DLD1 (cell line): ENCODE measurements at regions not wholly inside any gene's neighbourhood (a gene's known extent, or its start where the extent isn't known, plus 50 kb on each side); places are given as distances from the start of the nearest gene placed in this dataset.
"Not testable (repeated sequence)": the region's sequence is repeated elsewhere in the genome, so short reads cannot be mapped to it uniquely, and the experiment has no call there.

Experiments
- in situ Hi-C: cut with HindIII; loops from 2 replicates; pipeline ENCODE4 v1.10.0; 2017; ENCODE audit warnings: low sequenced_read_pairs

DNA sequence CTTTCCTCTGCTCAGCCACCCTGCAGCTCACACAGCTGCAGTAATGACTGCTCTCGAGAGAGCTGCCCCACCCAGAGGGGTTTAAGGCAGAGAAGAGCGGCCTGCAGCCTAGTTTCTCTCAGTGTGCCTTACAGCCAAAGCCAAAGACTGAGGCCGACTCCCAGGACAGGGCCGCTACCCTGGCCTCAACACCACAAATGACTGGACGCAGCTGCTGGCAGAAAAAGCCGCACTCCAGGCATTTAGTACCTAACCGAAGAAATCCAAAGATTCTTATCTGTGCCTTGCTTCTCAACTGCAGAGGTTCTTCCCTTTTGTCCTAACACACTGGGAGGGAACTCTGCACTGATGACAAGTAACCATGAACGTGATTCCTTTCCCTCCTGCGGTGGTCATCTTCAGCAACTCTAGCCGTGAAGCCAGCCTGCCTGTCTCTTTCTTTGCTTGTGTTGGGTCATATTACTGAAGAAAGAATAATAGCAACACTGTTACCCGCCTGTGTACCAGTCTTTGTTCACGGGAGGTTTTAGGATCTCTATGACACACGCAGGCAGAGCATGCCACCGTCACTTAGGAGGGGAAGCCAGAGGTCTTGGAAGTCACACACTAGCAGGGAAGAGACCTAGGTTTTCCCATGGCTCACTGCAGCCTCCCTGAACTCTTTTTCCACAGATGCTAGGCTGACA is 202.7 kb downstream of the RHOU start:
- in situ Hi-C loops, result no loop called here

DNA sequence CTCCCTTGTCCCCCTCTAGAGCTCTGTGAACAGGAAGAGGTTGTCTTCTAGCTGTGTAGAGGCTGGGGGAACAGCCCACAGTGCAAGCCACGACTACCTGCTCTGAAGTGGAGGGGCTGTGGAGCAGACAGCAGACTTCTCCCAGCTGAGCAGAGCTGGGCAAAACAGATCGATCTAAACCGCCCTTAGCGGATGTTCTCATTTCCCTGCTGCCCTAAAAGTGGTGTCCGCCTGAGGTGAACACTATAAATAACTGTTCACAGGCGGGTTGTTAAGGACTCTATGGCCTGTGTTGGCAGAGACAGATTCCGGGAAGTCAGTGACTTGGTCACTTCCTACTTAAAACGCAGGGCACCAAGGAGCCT is 203.2 kb downstream of the RHOU start:
- in situ Hi-C loops, result no loop called here

DNA sequence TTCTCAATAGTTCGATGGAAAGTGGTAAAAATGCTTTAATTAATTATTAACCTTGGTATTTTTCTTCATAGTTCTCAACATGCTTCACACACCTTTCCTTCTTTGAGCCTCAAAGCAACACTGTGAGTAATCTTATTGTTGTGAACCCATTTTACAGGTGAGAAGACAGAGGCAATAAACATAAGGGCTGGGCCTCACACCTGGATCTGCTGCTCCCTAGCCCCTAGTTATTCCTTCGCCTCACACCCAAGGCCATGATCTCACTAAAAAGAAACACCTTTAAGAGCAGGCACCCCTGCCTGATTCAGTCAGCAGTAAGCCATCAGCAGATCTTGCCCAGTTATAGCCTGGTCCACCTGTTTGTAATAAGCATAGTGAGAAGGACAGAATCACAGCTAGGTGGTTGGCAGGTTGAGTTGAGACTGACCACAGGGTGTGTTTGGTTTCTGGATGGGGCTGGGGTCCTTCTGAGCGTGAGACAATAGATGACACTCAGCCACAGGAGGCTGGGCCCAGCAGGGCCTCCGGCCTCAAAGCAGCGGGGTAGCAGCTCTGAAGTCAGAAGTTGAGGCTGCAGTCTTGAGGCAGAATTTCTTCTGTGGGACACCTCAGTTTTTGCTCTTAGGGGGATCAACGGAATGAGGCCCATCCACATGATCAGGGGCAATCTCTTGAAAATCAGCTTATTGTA is 203.9 kb downstream of the RHOU start:
- in situ Hi-C loops, result no loop called here

DNA sequence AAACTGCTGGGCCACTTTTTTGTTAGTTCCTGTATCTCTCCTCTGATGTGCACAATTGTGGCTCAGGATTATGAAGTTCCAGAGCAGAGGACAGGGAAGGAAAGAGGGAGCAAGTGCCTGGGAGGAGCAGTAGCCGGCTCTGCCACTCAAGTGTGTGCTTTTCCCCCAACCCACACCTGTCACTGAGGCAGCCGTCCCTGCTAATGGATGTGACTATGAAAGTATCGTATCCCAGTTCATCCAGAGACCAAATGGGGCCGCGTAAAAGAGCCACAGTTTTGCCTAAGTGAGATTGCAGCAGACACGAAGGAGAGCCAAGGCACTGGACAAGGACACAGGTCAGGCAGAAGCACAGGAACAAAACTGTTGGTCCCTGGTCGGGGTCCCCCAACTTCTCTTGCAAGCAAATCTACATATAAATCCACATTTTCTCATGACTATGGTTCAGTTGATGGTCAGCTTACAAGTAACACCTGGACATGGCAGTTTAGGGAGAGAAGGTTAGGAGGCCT is 204.7 kb downstream of the RHOU start:
- in situ Hi-C loops, result no loop called here

DNA sequence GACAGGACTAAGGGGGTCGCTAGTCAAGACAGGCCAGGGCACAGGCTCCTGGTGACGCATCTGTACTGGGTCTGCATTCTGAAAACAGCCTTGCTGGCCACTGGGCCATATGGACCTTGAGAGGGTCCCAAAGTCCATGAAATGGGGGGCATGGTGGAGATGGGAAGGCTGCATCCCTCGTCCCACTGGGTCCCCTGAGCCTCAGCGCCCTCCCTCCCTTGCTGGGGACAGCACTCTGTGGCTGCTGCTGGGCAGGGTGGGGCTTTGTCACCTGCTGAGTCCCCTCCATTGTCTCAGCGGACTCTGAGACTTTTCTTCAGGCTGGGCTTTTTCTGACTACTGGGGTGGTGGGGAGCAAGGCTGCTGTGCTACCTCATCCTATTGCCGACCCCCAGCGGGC is 205.2 kb downstream of the RHOU start:
- in situ Hi-C loops, result no loop called here

DNA sequence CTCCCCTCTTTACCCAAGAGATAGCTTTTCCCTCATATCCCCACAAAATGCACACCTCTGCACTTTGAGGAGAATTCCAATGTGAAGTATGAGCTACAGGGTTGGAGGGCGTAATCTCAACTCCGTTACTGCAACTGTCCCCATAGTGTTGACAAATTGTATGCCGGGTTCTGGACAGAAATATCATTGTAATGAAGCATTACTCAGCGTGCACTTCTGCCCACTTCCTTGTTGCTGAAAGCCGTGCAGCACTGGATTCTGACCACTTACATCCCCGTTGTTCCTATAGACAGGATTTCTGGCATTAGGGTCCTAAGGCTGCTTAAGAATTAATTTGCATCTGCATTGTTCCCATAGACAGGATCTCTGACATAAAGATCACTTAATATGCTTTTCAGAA is 205.6 kb downstream of the RHOU start:
- in situ Hi-C loops, result no loop called here

DNA sequence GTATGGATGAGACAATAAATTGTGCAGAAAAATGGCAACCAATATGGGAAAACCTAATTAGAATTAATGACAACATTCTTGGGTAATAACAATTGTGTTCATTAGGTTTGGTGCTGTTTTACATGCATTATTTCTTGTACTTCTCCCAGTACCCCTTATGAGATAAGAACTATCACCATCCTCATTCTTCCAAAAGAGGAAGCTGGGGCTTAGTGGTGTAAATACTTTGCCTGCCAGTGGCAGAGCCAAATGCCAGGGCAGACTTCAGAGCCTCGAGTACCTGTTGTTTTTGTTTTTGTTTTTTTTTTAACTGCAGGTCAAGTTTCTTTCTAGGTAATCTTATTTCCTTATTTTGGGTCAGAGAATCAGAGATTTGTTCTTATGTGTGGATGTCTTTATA is 206.4 kb downstream of the RHOU start:
- in situ Hi-C loops, result no loop called here

DNA sequence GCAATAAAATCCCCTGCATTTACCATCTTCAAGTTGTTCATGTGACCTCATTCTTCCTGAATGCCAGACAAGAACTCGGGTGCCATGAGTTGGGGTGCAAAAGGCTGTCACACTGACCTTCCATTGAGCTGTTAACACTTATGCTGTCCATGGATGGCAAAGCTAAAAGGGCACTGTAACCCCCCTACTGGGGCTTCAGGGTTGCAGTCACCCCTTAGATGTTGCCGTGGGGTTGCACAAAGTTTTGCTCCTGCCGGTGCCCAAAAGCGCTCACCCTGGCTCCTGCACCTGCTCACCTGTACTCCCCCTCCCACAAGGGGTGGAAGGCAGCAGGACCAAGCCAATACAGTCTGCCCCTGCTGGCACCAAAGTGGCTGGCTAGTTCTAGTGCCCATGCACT is 208.2 kb downstream of the RHOU start:
- in situ Hi-C loops, result no loop called here

DNA sequence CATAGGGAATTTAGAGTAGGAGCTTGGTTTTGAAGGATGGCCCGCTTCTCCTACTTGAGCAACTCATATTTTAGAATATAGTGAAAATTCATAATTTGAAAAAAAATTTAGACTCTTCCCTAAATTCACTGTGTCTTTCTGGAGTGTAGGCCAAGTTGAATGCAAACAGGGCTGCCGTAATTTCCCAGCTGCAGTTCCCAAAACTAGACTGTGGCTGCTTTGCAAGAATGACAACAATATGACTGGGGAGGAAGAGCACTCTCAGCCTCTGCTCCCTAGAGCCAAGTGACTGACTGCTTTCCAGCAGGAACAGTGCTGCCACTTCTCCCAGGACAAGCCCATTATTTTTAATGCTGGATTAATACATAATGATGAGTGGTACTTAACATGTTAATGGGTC is 209.0 kb downstream of the RHOU start:
- in situ Hi-C loops, result no loop called here

DNA sequence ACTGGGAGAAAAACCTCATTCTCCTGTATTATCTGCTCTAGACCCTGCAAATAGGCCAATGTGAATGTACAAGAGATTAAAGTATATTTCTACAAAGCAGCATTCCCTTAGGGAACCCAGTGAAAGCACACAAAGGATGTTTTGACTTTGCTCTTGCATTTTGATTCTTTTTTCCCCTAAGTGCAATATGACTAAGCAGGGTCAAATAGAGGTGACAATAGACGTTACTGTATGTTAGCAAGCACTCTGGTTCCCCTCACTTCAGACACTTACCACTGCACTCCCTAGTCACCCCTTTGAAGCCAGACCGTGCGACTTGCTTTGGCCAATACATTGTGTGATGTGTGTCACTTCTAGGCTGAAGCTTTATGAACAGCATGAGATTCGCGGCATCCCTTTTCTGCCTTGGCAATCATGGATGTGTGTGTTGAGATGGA is 209.7 kb downstream of the RHOU start:
- in situ Hi-C loops, result no loop called here

DNA sequence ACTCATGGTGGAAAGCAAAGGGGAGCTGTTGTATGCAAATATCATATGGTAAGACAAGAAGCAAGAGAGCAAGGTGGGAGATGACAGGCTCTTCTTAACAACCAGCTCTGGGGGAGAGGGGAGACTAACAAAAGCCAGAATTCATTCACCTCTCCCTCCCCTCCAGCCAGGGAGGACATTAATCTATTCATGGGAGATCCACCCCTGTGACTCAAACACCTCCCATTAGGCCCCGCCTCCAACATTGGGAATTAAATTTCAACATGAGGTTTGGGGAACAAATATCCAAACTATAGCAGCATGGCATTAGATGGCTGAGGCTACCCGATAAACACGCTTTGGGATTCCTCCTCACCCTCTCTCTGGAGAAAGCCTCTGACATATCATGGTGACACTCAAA is 210.6 kb downstream of the RHOU start:
- in situ Hi-C loops, result no loop called here

DNA sequence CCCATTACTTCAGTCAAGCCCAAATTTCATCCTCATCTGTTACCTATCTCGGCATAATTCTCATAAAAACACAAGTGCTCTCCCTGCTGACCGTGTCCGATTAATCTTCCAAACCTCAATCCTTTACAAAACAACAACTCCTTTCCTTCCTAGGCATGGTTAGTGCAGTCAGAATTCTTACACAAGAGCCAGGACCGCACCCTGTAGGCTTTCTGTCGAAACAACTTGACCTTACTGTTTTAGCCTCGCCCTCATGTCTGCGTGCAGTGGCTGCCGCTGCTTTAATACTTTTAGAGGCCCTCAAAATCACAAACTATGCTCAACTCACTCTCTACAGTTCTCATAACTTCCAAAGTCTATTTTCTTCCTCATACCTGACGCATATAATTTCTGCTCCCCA is 214.3 kb downstream of the RHOU start:
- in situ Hi-C loops, result not testable (repeated sequence)

DNA sequence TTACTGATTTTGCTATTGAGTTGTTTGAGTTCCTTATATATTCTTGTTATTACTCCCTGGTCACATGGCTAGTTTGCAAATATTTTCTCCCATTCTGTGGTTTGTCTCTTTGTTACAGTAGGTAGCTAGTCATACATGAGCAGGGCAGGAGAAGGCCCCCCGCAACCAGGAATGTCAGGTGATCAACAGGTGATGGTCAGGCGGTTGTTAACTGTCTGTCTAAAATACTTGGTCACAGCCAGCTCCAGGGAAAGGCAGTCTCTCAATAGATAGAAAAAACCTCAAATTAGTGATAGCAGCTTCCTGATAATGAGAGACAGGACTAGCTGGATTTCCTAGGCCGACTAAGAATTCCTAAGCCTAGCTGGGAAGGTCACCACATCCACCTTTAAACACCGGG is 217.9 kb downstream of the RHOU start:
- in situ Hi-C loops, result no loop called here

DNA sequence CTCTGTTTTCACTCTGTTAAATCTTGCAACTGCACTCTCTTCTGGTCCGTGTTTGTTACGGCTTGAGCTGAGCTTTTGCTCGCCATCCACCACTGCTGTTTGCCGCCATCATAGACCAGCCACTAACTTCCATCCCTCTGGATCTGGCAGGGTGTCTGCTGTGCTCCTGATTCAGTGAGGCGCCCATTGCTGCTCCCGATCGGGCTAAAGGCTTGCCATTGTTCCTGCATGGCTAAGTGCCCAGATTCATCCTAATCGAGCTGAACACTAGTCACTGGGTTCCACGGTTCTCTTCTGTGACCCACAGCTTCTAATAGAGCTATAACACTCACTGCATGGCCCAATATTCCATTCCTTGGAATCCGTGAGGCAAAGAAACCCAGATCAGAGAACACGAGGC is 218.5 kb downstream of the RHOU start:
- in situ Hi-C loops, result not testable (repeated sequence)

DNA sequence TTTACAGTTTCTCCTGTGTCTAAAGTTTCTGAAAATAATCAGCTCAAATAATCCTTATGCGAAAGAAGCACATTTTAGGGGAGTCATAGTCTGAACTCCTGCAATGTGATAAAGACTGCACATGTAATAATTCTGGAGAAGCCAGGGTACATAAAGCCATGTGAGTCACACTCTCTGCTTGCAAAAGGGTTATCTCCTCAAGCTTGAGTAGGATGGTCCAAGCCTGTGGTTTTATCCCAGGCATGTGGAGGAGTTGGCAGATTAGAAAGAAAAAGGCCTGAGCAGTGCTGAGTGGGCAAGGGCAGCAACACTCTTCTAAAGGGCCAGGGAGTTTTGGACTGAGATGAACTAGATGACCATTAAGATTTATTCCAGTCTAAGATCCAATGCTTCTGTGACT is 220.4 kb downstream of the RHOU start:
- in situ Hi-C loops, result no loop called here

DNA sequence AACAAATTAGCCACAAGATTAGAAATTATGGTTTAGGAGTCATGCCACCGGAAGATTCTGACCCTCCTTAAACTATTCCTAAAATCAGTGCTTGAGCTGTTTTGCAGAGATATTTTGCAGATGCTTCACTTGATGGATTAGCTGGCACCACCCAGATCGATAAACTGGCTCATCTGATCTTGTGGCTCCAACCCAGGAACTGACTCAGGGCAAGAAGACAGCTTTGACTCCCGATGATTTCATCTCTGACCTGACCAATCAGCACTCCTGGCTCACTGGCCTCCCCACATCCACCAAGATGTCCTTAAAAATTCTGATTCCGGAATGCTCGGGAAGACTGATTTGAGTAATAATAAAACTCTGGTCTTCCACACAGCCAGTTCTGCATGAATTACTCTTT is 221.6 kb downstream of the RHOU start:
- in situ Hi-C loops, result no loop called here

DNA sequence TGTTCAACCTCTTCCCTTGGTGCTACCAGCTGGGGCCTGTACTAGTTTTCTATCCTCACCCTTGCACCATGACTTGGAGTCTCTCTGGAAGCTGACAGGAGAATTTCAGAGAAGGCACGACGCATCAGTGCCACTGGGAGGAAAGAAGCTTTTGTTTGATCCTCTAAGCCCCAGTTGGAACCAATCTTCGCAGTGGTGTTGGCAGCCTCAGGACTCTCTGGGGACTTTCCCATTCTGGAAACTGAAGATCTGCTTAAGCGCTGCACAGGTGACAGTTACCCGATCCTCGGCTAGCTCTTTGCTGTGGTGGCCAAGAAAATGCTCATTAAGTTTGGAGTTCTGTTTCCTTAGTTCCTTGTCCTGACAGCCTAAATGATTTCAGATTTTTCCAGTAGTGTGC is 222.3 kb downstream of the RHOU start:
- in situ Hi-C loops, result no loop called here

DNA sequence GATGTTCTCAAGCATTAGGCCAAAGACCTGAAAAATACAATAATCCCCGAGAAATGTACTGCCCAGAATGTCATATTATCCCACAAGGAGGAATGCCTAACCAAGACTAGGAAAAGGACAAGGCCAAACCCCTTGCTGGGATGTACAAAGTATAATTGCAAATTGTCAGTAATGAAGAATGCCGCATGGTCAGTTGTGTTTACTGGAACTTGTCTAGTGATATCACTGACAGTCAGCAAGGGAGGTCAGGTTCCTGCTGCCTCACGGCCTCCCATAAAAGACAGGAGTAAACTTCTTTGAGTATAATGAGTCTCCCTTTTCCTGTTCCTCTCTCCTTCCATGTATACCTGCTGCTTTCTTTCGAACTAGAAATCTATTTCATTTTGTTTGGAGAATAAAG is 222.8 kb downstream of the RHOU start:
- in situ Hi-C loops, result no loop called here

DNA sequence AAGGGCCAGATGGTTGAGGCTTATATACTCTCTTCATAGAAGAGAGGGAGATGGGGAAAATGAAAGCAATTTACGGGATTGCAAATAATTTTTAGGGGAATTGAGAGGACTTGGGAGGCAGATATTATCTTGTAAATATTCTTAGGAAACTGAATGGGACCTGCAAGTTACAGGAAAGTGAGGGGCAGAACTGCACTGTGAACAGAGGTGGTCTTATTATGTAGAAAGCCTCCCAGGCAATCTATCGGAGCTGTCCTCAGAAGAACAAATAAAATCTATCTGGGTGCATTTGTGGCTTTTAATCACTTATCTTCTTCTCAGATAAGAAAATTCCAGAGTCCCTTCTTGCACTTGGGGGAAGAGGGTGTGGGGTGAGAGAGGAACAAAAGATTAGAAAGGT is 223.5 kb downstream of the RHOU start:
- in situ Hi-C loops, result no loop called here

DNA sequence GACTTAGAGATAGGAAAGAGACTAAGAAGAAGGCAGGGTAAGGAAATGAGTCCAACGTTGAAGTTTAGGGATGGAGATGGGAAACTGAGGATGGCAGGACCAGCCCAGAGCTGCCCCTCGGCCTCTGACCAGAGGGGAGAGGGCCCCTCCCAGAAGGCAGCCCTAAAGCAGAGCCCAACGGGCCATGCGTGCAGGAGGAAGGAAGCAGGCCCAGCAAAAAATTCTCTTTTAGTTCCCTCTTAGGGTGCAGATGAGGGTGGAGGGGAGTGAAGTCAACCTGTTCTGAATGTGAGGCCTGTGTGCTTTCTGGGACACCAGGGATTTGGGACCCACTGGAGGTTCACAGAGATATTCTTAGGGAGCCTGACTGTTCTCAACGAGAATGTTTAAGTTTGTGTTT is 225.4 kb downstream of the RHOU start:
- in situ Hi-C loops, result no loop called here

DNA sequence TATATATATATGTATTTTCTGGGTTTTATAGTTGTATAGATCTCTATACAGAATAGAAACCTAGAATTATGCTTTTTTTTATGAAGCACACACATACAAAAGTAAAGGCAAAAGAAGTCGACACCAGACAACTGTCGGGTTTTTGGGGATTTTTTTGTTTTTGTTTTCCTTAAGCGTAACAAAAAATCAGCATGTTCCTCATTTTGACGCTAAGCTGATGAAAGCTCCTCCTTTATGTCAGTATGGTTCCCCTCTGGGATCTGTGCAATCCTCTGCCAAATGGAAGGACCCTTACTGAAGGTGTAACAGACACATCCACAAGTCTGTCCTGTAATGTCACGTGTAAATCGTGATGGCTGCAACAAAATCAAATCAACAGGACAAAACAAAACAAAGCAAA is 226.2 kb downstream of the RHOU start:
- in situ Hi-C loops, result no loop called here

DNA sequence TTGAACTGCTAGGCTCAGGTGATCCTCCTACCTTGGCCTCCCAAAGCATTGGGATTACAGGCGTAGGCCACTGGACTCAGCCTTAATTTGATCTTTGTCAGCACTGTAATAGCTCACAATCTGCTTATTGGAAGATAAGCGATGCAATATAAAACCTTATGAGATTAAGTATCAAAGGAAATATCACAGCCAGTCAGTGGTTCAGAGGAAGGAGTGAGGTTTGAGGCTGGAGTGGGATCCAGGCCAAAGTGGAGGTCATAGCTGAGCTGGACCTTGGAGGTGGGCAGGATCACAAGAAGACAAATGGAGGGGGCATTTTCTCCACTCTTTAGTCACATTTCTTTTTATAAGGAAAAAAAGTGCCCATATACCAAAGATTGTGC is 228.5 kb downstream of the RHOU start:
- in situ Hi-C loops, result no loop called here
